Adrenal gland (tissue), 9 donors: ENCODE measurements at regions not wholly inside any gene's neighbourhood (a gene's known extent, or its start where the extent isn't known, plus 50 kb on each side); places are given as distances from the start of the nearest gene placed in this dataset.

Source experiments
- DNase-seq, 7 donors: peaks; one replicate each; pipeline ENCODE4 v3.0.0-alpha.2; 2019 to 2020
- H3K27ac ChIP-seq, 5 donors: fragments of 200-600 bp; sonication (generic) in 4 of 5; 1 replicate in 3 of 5; 2 replicates in 2 of 5; pipeline versions ENCODE4 v1.5.1 to v1.8.0; 2016 to 2020; ENCODE audit warnings: mild to moderate bottlenecking in 1 of 5
- H3K27me3 ChIP-seq: fragments of 200-600 bp; 2 replicates; pipeline ENCODE4 v1.8.0; 2021
- H3K36me3 ChIP-seq, 2 donors: fragments of 200-600 bp; replicated peaks in 1 of 2; 1 replicate in 1 of 2; 2 replicates in 1 of 2; pipeline versions ENCODE4 v1.5.1 to v1.8.0; 2018 to 2022
- H3K4me1 ChIP-seq, 2 donors: fragments of 200-600 bp; replicated peaks in 1 of 2; 1 replicate in 1 of 2; 2 replicates in 1 of 2; pipeline versions ENCODE4 v1.5.1 to v1.8.0; 2018 to 2021
- H3K4me3 ChIP-seq, 4 donors: fragments of 200-600 bp; sonication (generic) in 3 of 4; one replicate each; pipeline ENCODE4 v1.5.1; 2016 to 2018
- H3K9me3 ChIP-seq, 3 donors: fragments of 200-600 bp; sonication (generic) in 1 of 3; replicated peaks in 1 of 3; 1 replicate in 2 of 3; 2 replicates in 1 of 3; pipeline versions ENCODE4 v1.5.1 to v1.8.0; 2016 to 2021
- POLR2A ChIP-seq, 2 donors: fragments of 450-650 bp; IDR thresholded peaks; one replicate each; pipeline ENCODE4 v1.6.1; 2017; ENCODE audit warnings: antibody characterized with exemption in 2 of 2, mild to moderate bottlenecking in 2 of 2, moderate library complexity in 1 of 2
- WGBS, 4 donors: extraction: QIAGEN DNeasy Blood & Tissue Kit in 2 of 4; methylation state at CpG; one replicate each; pipeline versions ENCODE4 v1.1.5 to v1.1.7; 2013 to 2017; 5-methylcytosine and 5-hydroxymethylcytosine counted together
- intact Hi-C, 2 donors: fragments of 100-400 bp; cut with DNase I; formaldehyde crosslinking; loops; one replicate each; pipeline versions ENCODE4 v1.14.1 to v1.15.0; 2022 to 2023
- TF ChIP-seq, protein P1 (sequence below), 6 experiments: fragments of 450-650 bp in 4 of 6; fragments of 200-600 bp in 2 of 6; sonication (generic) in 1 of 6; IDR thresholded peaks; 1 replicate in 5 of 6; 2 replicates in 1 of 6; pipeline versions ENCODE4 v1.5.1 to v1.8.0; 2016 to 2021; ENCODE audit warnings: antibody characterized with exemption in 6 of 6, mild to moderate bottlenecking in 2 of 6, moderate library complexity in 1 of 6
- donor health status: healthy with polysubstance abuse.
- donor health status: Bipolar disorder and iron deficiency.
- donor health status: DM: yes; HTN: yes; CAD: no.
- donor health status: DM: no; HTN: no; CAD: no.
- donor health status: DM: no; HTN: no; CAD: no.

DNA sequence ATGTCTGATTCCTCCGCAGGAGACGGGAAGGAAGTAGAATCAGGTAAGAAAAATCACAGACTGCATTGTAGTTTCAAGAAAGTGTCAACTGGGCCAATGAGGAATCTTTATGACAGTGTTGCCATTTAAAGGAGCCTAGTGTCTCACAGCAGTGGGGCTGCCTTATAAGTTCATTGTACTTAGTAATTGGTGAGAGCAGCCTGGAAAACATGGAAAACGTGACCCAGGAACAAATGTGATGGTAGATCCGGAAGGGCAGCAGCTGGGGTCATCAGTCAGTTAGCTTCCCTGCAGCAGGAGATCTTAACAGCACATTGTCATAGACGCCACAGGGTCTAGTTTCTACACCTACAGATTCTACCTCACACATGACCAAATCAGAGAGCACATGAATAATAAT, 630.0 kb upstream of the LMO3 start:
- Histone ChIP-seq H3K4me1 (no peaks in the 10 kb centered on the region), H3K27me3 (no peaks in the 10 kb centered on the region), H3K27ac (no peak overlapping the region), H3K9me3 (no peaks in the 10 kb centered on the region), H3K4me3 (no peak overlapping the region), H3K36me3 (no peaks in the 10 kb centered on the region)
- 41 to 59% (median 56%) methylated on average over 5 of the region's 5 CpGs for WGBS, 4 donors
- DNase-seq = no peak
- no peak for TF ChIP-seq POLR2A (IDR thresholded peaks at IDR 0.05)
- TF ChIP-seq, protein P1, sequence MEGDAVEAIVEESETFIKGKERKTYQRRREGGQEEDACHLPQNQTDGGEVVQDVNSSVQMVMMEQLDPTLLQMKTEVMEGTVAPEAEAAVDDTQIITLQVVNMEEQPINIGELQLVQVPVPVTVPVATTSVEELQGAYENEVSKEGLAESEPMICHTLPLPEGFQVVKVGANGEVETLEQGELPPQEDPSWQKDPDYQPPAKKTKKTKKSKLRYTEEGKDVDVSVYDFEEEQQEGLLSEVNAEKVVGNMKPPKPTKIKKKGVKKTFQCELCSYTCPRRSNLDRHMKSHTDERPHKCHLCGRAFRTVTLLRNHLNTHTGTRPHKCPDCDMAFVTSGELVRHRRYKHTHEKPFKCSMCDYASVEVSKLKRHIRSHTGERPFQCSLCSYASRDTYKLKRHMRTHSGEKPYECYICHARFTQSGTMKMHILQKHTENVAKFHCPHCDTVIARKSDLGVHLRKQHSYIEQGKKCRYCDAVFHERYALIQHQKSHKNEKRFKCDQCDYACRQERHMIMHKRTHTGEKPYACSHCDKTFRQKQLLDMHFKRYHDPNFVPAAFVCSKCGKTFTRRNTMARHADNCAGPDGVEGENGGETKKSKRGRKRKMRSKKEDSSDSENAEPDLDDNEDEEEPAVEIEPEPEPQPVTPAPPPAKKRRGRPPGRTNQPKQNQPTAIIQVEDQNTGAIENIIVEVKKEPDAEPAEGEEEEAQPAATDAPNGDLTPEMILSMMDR (IDR thresholded peaks at IDR 0.05) = no peak
- intact Hi-C loops = no loop called here

DNA sequence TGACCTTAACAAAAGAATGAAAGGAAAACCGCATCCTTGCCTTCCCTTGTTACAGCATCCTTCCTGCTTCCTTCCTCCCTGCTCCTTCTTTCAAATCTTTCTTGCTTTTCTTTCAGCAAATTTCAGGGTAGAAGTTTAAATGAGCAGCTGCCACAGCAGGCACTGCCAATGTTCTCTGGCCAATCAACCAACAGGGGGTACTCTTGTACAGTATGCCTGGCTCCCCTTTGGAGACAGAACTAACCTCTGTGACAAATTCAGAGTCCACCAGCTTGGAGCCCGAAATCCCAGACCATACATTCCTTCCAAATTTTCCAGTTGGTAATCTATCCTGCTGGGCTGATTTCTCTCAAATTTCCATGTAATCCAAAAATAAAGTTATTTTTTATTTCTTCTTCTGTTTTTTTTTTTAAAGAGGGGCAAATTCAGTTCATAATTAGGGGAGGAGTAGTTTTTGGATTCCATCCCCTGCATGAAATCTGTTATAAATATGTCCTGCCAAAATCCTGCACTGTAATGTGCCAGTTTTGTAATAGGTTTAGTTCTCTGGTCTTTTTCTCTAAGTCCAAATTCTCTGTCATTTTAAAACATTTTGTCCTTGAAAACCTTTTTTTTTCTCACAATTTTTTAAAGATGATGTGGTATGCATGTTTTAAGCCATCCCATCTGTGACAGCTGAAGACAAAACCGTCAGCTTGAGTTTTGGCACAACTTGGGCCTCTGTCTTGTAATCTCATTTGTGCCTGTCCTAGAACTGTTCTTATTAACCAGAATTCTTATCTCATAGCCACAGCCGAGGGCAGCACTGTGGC, 610.0 kb upstream of the LMO3 start:
- no peaks in the 10 kb centered on the region for H3K9me3 ChIP-seq
- WGBS, 4 donors = 44 to 55% (median 48%) methylated on average over 4 of the region's 4 CpGs
- H3K36me3 ChIP-seq = no peaks in the 10 kb centered on the region
- intact Hi-C loops = no loop called here
- no peaks in the 10 kb centered on the region for H3K27me3 ChIP-seq
- H3K4me3 ChIP-seq = no peak overlapping the region
- TF ChIP-seq POLR2A (IDR thresholded peaks at IDR 0.05) = no peak
- no peaks in the 10 kb centered on the region for H3K4me1 ChIP-seq
- DNase-seq = no peak
- H3K27ac ChIP-seq = no peak overlapping the region

DNA sequence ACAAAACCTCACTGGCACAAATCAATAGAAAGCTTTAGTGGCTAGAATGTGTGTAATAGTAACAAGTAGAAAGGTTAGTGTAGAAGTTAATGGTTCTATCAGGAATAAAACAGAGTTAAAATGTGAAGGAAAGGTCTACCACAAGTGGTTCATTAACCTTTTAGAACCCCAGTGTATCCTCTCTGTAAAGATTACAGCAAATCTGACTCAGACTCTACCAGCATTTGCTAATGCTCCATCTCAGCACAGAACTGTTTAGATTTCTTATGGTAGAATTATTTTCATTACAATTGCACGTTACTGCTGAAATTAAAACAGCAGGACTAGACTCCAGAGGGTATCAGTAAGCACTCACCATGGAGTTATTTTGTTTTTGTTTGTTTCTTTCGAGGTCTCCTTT, 609.0 kb upstream of the LMO3 start:
- intact Hi-C loops = no loop called here

DNA sequence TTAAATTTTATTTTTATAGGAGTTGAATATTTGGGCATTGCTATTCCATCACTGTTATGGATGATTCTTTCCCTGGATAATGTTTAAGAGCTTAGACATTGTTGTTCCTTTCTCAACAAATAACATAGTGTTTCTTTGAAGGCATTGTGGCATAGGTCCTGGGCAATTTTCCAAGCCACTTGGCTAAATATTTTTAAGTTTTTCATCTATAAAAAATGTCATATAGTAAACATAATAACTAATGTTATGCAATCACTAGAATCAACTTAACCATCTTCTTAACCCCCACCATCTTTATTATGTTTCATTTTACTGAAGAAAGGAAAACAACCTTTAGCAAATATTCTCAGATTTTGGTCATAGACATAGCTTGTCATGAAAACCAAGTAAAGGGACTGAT, 600.6 kb upstream of the LMO3 start:
- H3K9me3 ChIP-seq = no peaks in the 10 kb centered on the region
- no peak overlapping the region for H3K4me3 ChIP-seq
- no peak for DNase-seq
- intact Hi-C loops = no loop called here
- TF ChIP-seq POLR2A (IDR thresholded peaks at IDR 0.05) = no peak
- TF ChIP-seq, protein P1 (IDR thresholded peaks at IDR 0.05) = no peak
- H3K36me3 ChIP-seq = no peaks in the 10 kb centered on the region
- H3K27ac ChIP-seq = no peak overlapping the region
- no peaks in the 10 kb centered on the region for H3K4me1 ChIP-seq
- no peaks in the 10 kb centered on the region for H3K27me3 ChIP-seq

More for the DNA sequence above, 609.0 kb upstream of the LMO3 start:
- DNase-seq = no peak
- Histone ChIP-seq H3K9me3 (no peaks in the 10 kb centered on the region), H3K4me1 (no peaks in the 10 kb centered on the region), H3K27ac (no peak overlapping the region), H3K36me3 (no peaks in the 10 kb centered on the region), H3K27me3 (no peaks in the 10 kb centered on the region), H3K4me3 (no peak overlapping the region)
- no peak for TF ChIP-seq POLR2A (IDR thresholded peaks at IDR 0.05)
- TF ChIP-seq, protein P1 (IDR thresholded peaks at IDR 0.05) = no peak
- 15 to 26% (median 19%) methylated on average over 2 of the region's 2 CpGs for WGBS, 4 donors
